ENCODE measurements at regions not wholly inside any gene's neighbourhood (a gene's known extent, or its start where the extent isn't known, plus 50 kb on each side); places are given as distances from the start of the nearest gene placed in this dataset.

DNA sequence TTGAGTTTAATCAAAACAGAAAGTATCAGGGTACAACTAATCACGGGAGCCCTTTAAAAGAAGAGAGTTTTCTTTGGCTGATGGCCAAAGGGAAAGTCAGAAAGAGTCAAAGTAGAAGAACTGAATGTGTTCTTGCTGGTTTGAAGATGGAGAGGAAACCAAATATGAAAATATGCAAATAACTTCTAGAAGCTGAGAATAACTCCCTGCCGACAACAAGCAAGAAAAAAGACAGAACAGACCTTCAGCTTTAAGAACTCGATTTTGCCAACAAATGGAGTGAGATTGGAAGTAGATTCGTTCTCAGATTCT, 903.8 kb downstream of the STIM2 start:
- Histone ChIP-seq H3K27ac (replicated peaks in 1 of 4) (no peak overlapping the region), H3K36me3 (no peaks in the 10 kb centered on the region), H3K9me3 (no peaks in the 10 kb centered on the region), H3K27me3 (no peaks in the 10 kb centered on the region), H3K4me3 (no peak overlapping the region), H3K4me1 (no peaks in the 10 kb centered on the region)
- intact Hi-C loops (cut with DNase I): no loop called here
- no peak for DNase-seq (ENCODE audit: extremely low spot score)
- TF ChIP-seq EP300 (IDR thresholded peaks at IDR 0.05): no peak
- no peak for TF ChIP-seq POLR2AphosphoS5 (IDR thresholded peaks at IDR 0.05)
- TF ChIP-seq POLR2A (IDR thresholded peaks at IDR 0.05; ENCODE audit: low read depth): no peak
- TF ChIP-seq, protein P1, sequence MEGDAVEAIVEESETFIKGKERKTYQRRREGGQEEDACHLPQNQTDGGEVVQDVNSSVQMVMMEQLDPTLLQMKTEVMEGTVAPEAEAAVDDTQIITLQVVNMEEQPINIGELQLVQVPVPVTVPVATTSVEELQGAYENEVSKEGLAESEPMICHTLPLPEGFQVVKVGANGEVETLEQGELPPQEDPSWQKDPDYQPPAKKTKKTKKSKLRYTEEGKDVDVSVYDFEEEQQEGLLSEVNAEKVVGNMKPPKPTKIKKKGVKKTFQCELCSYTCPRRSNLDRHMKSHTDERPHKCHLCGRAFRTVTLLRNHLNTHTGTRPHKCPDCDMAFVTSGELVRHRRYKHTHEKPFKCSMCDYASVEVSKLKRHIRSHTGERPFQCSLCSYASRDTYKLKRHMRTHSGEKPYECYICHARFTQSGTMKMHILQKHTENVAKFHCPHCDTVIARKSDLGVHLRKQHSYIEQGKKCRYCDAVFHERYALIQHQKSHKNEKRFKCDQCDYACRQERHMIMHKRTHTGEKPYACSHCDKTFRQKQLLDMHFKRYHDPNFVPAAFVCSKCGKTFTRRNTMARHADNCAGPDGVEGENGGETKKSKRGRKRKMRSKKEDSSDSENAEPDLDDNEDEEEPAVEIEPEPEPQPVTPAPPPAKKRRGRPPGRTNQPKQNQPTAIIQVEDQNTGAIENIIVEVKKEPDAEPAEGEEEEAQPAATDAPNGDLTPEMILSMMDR (IDR thresholded peaks at IDR 0.05): no peak
- WGBS: 33% methylated on average over 4 of the region's 4 CpGs

DNA sequence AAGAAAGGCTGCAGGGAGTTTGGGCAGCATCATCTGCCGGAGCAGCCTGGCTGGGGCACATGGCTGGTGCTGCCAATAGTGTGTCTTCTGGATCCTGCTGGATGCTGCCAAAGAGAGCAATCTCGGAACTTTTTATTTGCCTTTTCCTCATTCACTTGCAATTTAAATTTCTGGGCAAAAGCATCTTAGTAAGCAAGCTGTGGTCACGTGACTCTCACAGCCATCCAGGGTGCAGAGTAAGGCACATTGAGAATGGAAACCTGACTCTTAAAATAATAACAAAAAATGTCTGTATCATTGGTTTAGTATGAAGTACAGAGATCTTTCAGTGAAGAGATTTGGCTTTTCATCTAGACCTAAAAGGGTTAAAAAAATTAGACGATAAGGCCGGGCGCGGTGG, 910.3 kb downstream of the STIM2 start:
- WGBS: 81% methylated on average over 7 of the region's 7 CpGs
- Histone ChIP-seq H3K36me3 (no peaks in the 10 kb centered on the region), H3K4me3 (no peak overlapping the region), H3K27ac (replicated peaks in 1 of 4) (no peak overlapping the region), H3K27me3 (no peaks in the 10 kb centered on the region), H3K4me1 (no peaks in the 10 kb centered on the region), H3K9me3 (no peaks in the 10 kb centered on the region)
- no peak for DNase-seq (ENCODE audit: extremely low spot score)
- intact Hi-C loops (cut with DNase I): no loop called here
- TF ChIP-seq, protein P1 (IDR thresholded peaks at IDR 0.05): no peak
- no peak for TF ChIP-seq EP300 (IDR thresholded peaks at IDR 0.05)
- no peak for TF ChIP-seq POLR2AphosphoS5 (IDR thresholded peaks at IDR 0.05)
- no peak for TF ChIP-seq POLR2A (IDR thresholded peaks at IDR 0.05; ENCODE audit: low read depth)

DNA sequence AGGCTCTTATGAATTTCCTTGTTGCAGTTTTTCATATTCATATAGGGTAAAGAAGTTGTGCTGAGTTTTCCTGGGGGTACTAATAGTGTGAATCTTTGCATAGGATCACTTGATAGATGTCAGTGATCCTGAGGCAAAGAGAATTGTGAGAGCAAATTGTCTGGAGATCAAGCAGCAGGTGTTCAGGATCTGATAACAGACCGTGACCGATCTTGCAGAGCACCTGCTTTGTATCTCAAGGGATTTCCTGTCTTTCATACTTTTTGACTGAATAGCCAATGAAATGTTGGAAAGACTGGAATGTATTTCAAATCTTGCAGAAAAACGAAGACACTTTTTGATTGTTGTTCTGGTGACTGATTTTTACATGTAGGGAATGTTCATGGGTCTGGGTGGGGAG, 914.5 kb downstream of the STIM2 start:
- TF ChIP-seq POLR2A (IDR thresholded peaks at IDR 0.05; ENCODE audit: low read depth): no peak
- 41% methylated on average over 3 of the region's 3 CpGs for WGBS
- Histone ChIP-seq H3K4me1 (no peaks in the 10 kb centered on the region), H3K27me3 (no peaks in the 10 kb centered on the region), H3K36me3 (no peaks in the 10 kb centered on the region), H3K9me3 (no peaks in the 10 kb centered on the region), H3K27ac (replicated peaks in 1 of 4) (no peak overlapping the region), H3K4me3 (no peak overlapping the region)
- DNase-seq (ENCODE audit: extremely low spot score): no peak
- intact Hi-C loops (cut with DNase I): no loop called here

DNA sequence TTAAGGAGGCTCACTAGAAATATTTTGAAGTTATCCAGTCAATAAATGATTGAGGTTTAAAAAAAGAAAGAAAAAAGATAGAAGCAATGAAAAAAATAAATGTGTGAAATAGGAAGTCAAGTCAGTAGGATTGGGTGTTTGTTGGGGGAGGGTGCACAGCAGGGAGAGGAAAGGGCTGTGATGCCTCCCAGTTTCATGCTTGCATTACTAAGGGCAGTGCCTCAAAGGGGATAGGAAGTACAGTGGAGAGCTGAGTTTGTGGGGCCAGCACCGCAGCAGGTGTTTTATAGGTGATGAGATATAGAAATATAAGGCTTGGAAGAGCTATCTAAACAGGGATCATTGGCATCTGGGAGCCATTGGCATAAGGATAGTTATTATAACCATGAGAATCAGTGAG, 919.2 kb downstream of the STIM2 start:
- DNase-seq (ENCODE audit: extremely low spot score): no peak
- TF ChIP-seq POLR2A (IDR thresholded peaks at IDR 0.05; ENCODE audit: low read depth) (no peak), EP300 (IDR thresholded peaks at IDR 0.05) (no peak), POLR2AphosphoS5 (IDR thresholded peaks at IDR 0.05) (no peak)
- TF ChIP-seq, protein P1 (IDR thresholded peaks at IDR 0.05): no peak
- Histone ChIP-seq H3K36me3 (no peaks in the 10 kb centered on the region), H3K4me1 (no peaks in the 10 kb centered on the region), H3K27ac (replicated peaks in 1 of 4) (no peak overlapping the region), H3K9me3 (no peaks in the 10 kb centered on the region), H3K27me3 (no peaks in the 10 kb centered on the region), H3K4me3 (no peak overlapping the region)
- intact Hi-C loops (cut with DNase I): no loop called here
- WGBS: 81% methylated on average over 1 of the region's 1 CpG

DNA sequence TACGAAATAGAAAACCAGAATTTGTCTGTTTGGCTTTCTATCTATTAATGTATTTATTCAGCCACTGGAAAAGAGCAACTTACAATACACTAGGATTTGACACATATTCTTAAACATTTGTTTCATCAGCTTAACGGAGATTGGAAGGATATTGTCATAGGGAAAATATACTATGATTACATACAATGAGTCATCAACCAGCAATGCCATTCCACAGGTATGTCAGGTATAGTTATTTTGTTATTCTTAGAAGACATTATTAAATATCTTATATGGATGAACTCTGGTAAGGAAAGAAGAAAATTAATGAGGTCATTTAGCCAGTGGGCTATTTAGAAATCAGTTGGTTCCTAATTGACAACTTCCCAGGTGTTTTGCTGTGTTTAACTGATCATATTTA, 926.6 kb downstream of the STIM2 start:
- Histone ChIP-seq H3K4me3 (no peak overlapping the region), H3K4me1 (no peaks in the 10 kb centered on the region), H3K36me3 (no peaks in the 10 kb centered on the region), H3K27me3 (no peaks in the 10 kb centered on the region), H3K27ac (replicated peaks in 1 of 4) (no peak overlapping the region), H3K9me3 (no peaks in the 10 kb centered on the region)
- 92% methylated on average over 2 of the region's 2 CpGs for WGBS
- TF ChIP-seq POLR2A (IDR thresholded peaks at IDR 0.05; ENCODE audit: low read depth): no peak
- TF ChIP-seq POLR2AphosphoS5 (IDR thresholded peaks at IDR 0.05): no peak
- no peak for TF ChIP-seq EP300 (IDR thresholded peaks at IDR 0.05)
- TF ChIP-seq, protein P1 (IDR thresholded peaks at IDR 0.05): no peak
- no peak for DNase-seq (ENCODE audit: extremely low spot score)
- intact Hi-C loops (cut with DNase I): no loop called here

Measured in esophagus muscularis mucosa (tissue), 4 donors.